Stimulated activated naive CD8-positive, alpha-beta T cell treated with anti-CD3 and anti-CD28 coated beads, Interleukin-15, Interleukin-2, amounts not matched to agents 100 ng/mL and 50 ng/mL, for 24 hours (primary cell): ENCODE measurements at regions not wholly inside any gene's neighbourhood (a gene's known extent, or its start where the extent isn't known, plus 50 kb on each side); places are given as distances from the start of the nearest gene placed in this dataset.
"Not testable (repeated sequence)": the region's sequence is repeated elsewhere in the genome, so short reads cannot be mapped to it uniquely, and the experiment has no call there.

Source experiments
- H3K27ac Mint-ChIP-seq: one replicate; pipeline ENCODE4 v1.8.0; 2021; ENCODE audit warnings: mild to moderate bottlenecking, mixed read lengths
- H3K27me3 Mint-ChIP-seq: one replicate; pipeline ENCODE4 v1.8.0; 2021; ENCODE audit warnings: mixed read lengths
- H3K36me3 Mint-ChIP-seq: one replicate; pipeline ENCODE4 v1.8.0; 2021; ENCODE audit warnings: low read depth, mixed read lengths
- H3K4me1 Mint-ChIP-seq: one replicate; pipeline ENCODE4 v1.8.0; 2021; ENCODE audit warnings: low read depth, mixed read lengths
- H3K4me3 Mint-ChIP-seq: one replicate; pipeline ENCODE4 v1.8.0; 2021; ENCODE audit warnings: mild to moderate bottlenecking, mixed read lengths
- H3K9me3 Mint-ChIP-seq: one replicate; pipeline ENCODE4 v1.8.0; 2021; ENCODE audit warnings: mixed read lengths

DNA sequence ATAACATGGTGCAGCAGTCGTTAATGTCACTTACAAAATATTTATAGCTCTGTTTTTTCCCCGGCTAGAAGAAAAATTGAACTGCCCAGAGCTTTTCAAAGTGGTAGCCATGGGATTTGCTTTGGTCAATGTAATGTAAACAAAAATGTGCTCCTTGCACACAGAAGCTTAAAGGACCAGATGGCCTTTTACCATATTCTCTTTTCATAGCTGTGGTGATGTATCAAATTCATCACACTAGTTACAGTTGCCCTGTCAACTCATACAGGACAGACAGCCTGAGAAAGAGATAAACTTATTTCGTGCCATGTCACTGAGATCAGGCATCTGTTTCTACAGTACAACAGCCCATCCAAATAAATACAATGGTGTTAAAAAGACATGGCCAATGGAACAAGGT, 368.1 kb upstream of the CDH19 start:
- H3K9me3 Mint-ChIP-seq: no peaks in the 10 kb centered on the region
- no peak overlapping the region for H3K27ac Mint-ChIP-seq
- no peaks in the 10 kb centered on the region for H3K27me3 Mint-ChIP-seq
- H3K36me3 Mint-ChIP-seq: no peaks in the 10 kb centered on the region
- H3K4me1 Mint-ChIP-seq: no peaks in the 10 kb centered on the region
- no peak overlapping the region for H3K4me3 Mint-ChIP-seq

DNA sequence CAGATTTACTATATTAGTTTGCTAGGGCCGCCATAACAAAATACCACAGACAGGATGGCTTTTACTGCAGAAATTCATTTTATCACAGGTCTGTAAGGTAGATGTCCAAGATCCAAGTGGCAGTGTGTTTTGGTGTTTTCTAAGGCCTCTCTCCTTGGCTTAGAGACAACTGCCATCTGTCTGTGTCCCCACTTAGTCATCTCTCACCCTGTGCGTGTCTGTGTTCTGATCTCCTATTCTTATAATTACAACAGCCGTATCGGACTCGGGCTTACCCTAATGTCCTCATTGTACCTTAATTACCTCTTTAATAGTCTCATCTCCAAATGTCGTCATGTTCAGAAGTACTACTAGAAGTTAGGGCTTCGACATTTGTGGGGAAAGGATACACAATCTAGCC, 362.3 kb upstream of the CDH19 start:
- no peak overlapping the region for H3K27ac Mint-ChIP-seq
- H3K4me3 Mint-ChIP-seq: no peak overlapping the region
- no peaks in the 10 kb centered on the region for H3K27me3 Mint-ChIP-seq
- H3K9me3 Mint-ChIP-seq: peaks cover 4% of the 10 kb centered on the region
- H3K4me1 Mint-ChIP-seq: no peaks in the 10 kb centered on the region
- no peaks in the 10 kb centered on the region for H3K36me3 Mint-ChIP-seq

DNA sequence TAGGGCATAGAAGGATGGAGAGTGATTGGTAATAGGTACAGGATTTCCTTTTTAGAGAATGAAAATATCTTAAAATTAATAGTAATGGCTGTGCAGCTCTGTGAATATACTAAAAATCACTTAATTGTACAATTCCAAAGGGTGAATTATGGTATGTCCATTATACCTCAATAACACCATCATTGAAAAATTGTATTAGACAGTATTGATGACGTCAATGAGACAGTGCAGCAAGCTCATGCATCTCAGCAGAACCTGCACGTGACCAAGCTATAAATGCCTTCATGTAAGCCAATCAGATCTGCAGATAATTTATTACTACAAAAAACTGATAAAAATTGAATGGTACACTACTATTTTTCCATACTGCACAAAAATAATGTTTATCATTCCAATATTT, 354.4 kb upstream of the CDH19 start:
- Mint-ChIP-seq H3K4me3 (no peak overlapping the region), H3K4me1 (no peaks in the 10 kb centered on the region), H3K36me3 (no peaks in the 10 kb centered on the region), H3K27me3 (no peaks in the 10 kb centered on the region), H3K27ac (no peak overlapping the region), H3K9me3 (peaks cover 7% of the 10 kb centered on the region)

DNA sequence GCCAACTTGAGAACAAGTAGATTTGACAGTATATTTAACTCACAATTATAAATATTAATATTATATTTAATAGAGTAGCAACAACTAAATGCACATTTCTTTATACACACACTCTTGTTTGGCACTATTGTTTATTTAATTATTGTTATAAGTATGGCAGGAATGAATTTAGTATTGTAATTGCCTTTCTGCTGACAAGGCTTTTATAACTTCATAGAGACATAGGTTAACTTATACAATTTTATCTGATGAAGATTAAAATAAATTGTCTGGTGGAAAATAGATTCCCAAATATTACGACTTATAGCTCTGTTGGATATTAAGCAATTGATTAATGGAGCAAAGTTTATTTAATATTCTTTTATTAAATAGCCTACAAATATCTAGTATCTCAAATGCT, 347.9 kb upstream of the CDH19 start:
- Mint-ChIP-seq H3K36me3 (no peaks in the 10 kb centered on the region), H3K27me3 (no peaks in the 10 kb centered on the region), H3K4me3 (no peak overlapping the region)

DNA sequence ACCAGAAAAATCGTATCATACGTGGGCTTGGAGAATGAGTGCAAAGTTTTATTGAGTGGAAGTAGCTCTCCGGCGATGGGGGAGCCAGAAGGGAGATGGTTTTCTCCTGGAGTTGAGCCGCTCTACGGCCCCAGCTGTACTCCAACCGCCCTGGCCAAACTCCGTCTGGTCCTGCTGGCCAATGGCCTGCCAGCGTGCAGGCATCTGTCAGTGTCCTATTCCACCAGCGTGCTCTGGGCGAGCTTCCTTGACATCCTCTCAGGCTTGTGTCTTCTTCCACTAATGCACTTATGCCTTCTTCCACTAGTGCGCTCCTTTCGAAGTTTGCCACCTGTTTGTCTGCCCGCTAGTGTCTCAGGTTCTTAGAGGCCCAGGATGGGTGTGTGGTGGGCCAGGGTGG, 345.5 kb upstream of the CDH19 start:
- no peaks in the 10 kb centered on the region for H3K27me3 Mint-ChIP-seq
- no peaks in the 10 kb centered on the region for H3K4me1 Mint-ChIP-seq
- no peaks in the 10 kb centered on the region for H3K36me3 Mint-ChIP-seq
- no peak overlapping the region for H3K27ac Mint-ChIP-seq
- H3K4me3 Mint-ChIP-seq: no peak overlapping the region
- peaks cover 10% of the 10 kb centered on the region for H3K9me3 Mint-ChIP-seq

More for the DNA sequence above, 347.9 kb upstream of the CDH19 start:
- Mint-ChIP-seq H3K27ac (no peak overlapping the region), H3K4me1 (no peaks in the 10 kb centered on the region), H3K9me3 (peaks cover 12% of the 10 kb centered on the region)

DNA sequence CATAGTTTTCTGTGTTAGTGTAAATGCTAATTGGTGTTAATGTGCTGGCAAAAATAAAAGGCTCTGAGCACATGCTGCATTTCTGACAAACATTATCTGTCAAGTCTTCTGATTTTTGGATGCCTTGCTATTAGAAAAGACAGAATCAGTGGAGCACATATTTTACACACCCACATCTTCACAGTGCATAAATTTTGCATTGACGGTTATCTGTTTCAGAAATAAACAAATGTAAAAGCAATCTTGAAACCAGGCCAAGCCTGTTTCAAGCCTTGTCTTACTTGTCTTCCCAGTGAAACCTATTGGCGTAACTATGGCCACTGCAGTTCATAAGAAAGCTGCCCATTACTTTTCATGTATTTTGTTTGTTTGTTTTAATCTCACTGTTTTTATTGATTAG, 333.7 kb upstream of the CDH19 start:
- Mint-ChIP-seq H3K36me3 (no peaks in the 10 kb centered on the region), H3K27ac (no peak overlapping the region), H3K9me3 (peaks cover 12% of the 10 kb centered on the region), H3K4me1 (no peaks in the 10 kb centered on the region), H3K27me3 (no peaks in the 10 kb centered on the region), H3K4me3 (no peak overlapping the region)

DNA sequence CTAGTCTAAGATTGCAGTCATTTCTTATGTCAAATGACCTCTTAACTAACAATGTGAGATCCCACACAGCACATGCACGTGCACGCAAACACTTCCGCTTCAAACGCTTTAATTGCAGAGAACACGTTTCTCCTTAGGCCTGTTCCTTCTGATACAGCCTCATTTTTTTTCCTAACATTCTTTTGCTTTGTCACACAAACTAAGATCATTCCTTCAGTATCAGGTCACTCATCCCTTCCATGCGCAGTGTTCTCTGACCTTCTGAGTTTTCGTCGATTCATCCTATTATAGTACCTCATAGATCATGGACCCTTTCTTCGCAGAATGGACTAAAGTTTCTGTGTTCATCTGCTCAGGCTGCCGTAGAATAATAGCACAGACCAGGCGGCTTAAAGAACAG, 327.1 kb upstream of the CDH19 start:
- H3K27me3 Mint-ChIP-seq: no peaks in the 10 kb centered on the region
- H3K9me3 Mint-ChIP-seq: peaks cover 5% of the 10 kb centered on the region
- no peaks in the 10 kb centered on the region for H3K36me3 Mint-ChIP-seq
- H3K4me3 Mint-ChIP-seq: no peak overlapping the region
- no peak overlapping the region for H3K27ac Mint-ChIP-seq
- no peaks in the 10 kb centered on the region for H3K4me1 Mint-ChIP-seq

DNA sequence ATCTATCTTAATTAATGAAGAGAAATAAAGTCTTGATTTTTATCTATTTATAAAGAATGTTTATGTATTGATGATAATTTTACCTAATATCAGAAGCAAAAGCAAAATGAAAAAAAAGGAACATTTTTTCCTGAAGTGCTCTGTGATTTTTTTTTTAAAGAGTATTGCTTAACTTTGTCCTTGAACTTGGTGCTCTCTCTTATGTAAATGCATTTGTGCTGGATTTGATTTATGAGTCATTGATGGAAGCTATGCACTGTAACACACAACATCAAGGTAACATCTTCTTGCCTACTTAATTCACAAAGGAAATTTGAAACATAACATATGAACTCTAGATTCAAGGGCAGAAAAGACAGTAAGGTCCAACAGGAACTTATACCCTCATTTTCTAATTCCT, 312.9 kb upstream of the CDH19 start:
- H3K9me3 Mint-ChIP-seq: no peaks in the 10 kb centered on the region
- H3K27me3 Mint-ChIP-seq: no peaks in the 10 kb centered on the region
- H3K27ac Mint-ChIP-seq: no peak overlapping the region
- no peaks in the 10 kb centered on the region for H3K36me3 Mint-ChIP-seq
- H3K4me3 Mint-ChIP-seq: no peak overlapping the region
- no peaks in the 10 kb centered on the region for H3K4me1 Mint-ChIP-seq

DNA sequence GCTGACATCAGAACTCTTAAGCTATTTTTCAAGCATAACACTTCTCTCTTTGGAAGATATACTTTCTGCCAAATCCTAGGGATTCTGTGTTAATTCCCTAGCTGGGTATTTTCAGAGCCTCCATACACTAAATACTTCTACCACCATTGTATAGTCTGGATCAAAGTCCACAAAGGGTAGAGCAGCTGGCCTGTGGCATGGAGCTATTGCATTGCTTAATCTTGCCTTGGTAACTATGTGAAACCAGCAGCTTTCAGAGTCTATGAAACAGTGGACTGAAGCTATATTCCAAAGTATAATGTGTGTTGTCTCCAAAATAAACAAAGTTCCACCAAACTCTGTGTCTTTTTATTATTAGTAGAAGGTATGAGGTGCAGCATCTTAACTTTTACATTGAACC, 296.9 kb upstream of the CDH19 start:
- Mint-ChIP-seq H3K27ac (no peak overlapping the region), H3K4me3 (no peak overlapping the region), H3K4me1 (no peaks in the 10 kb centered on the region), H3K9me3 (no peaks in the 10 kb centered on the region), H3K36me3 (no peaks in the 10 kb centered on the region), H3K27me3 (no peaks in the 10 kb centered on the region)

DNA sequence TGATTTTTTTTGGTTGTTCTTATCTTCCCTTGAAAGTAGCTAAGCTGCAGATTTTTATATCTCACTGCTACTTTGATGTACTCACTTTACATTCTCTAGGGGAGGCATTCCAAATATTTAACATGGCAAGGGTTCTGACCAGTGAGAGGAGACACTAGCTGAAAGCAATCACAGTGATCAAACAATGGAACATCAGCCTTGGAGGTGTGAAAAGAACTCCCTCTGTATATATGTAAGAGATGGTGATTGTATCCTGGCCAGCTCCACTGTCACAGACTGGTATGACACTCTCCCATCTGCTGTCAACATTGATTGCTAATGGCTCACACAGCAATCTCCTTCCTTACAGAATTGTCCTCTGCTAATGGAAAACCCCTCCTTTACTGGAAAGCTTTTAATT, 291.7 kb upstream of the CDH19 start:
- no peak overlapping the region for H3K4me3 Mint-ChIP-seq
- H3K4me1 Mint-ChIP-seq: no peaks in the 10 kb centered on the region
- no peaks in the 10 kb centered on the region for H3K36me3 Mint-ChIP-seq
- H3K27me3 Mint-ChIP-seq: no peaks in the 10 kb centered on the region
- no peaks in the 10 kb centered on the region for H3K9me3 Mint-ChIP-seq
- H3K27ac Mint-ChIP-seq: no peak overlapping the region

DNA sequence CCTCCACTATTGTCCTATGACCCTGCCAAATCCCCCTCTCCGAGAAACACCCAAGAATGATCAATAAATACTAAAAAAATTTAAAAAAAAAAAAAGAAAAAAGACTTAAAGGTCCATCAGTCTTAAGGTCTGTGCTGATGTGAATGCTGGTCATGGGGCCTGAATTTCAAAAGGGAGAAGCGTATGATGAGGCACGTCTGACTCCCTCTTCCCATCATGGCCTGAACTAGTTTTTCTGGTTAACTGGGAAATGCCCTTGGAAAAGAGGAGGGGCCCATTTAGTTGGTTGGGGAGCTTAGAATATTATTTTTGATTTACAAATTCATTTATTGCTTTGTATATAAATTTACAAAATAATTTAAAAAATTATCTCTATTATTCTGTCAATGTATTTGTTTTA, 291.0 kb upstream of the CDH19 start:
- Mint-ChIP-seq H3K36me3 (no peaks in the 10 kb centered on the region), H3K4me3 (no peak overlapping the region), H3K27ac (no peak overlapping the region), H3K27me3 (no peaks in the 10 kb centered on the region), H3K4me1 (no peaks in the 10 kb centered on the region), H3K9me3 (no peaks in the 10 kb centered on the region)

DNA sequence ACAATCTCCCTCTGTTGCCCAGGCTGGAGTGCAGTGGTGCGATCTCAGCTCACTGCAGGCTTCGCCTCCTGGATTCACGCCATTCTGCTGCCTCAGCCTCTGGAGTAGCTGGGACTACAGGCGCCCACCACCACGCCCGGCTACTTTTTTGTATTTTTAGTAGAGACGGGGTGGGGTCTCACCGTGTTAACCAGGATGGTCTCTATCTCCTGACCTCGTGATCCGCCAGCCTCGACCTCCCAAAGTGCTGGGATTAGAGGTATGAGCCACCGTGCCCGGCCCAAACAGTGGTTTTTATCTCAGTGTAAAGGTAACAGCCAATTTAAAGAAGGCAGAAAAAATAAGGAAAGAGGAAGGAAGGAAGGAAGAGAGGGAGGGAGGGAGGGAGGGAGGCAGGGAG, 288.5 kb upstream of the CDH19 start:
- not testable (repeated sequence) for H3K4me3 Mint-ChIP-seq, H3K4me1 Mint-ChIP-seq, H3K27me3 Mint-ChIP-seq, H3K36me3 Mint-ChIP-seq, H3K9me3 Mint-ChIP-seq, H3K27ac Mint-ChIP-seq

DNA sequence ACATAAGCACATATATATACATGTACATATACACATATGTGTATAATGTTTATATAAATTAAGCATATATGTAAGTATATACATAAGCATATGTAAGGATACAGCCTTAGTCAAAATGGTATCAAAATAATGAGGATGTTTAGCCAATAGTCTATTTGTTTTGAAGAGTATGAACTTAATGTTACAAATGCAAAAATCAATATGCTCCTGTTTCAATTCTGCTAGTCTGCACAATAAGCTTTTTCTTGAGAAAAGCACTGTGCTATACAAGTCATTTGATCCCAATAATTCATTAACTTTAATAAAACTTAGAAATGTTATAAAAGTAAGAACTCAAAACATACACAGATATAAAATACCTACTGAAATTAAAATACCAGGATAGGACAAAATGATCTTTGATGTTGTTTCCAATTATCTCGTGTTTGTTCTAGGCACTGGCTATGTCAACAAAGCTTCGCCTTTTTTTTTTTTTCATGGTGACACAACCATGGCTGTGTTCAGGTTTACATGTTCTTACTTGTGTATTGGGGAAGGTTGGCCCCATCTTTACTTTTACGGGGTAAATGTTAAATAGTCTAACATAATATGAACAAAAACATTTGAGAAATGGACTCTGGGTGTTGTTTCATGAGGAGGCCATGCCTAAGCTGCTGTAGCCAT, 271.1 kb upstream of the CDH19 start:
- Mint-ChIP-seq H3K27ac (no peak overlapping the region), H3K4me3 (no peak overlapping the region), H3K36me3 (no peaks in the 10 kb centered on the region), H3K27me3 (no peaks in the 10 kb centered on the region), H3K4me1 (no peaks in the 10 kb centered on the region), H3K9me3 (no peaks in the 10 kb centered on the region)

DNA sequence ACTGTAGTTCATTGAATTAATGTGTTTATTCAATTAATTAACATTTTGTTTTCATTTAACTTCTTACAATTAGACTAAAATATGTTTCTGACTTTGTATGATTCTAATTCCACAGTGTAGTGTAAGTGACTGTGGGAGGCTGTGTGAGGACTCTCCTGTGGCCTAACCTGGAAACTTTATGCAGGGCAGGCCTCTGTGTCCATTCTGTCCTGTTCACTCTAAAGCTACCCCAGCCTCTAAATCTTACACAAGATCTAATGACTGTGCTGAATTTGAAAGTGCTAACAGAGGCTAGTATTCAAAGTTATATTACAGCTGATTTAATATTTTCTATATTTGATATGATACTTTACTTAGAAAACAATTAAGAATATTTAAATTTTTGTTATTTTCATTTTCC, 270.5 kb upstream of the CDH19 start:
- H3K27me3 Mint-ChIP-seq: no peaks in the 10 kb centered on the region
- no peak overlapping the region for H3K27ac Mint-ChIP-seq

DNA sequence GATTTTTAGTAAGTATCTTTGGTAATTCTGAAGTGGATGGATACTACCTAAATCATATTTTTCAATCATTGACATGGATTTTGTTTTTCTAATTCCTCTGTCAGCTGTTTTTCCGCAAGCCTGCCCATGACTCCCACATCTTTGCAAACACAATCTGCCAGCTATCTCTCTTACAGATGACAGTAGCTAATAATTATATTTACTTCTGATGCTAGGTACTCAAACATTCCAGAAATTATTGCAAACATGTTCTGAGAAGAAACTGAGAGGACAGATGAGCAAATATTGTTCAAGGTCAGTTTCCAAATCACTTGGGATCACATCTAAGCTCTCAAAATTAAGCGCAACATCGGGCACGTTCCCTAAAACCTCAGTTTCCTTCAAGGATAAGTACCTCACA, 270.0 kb upstream of the CDH19 start:
- Mint-ChIP-seq H3K9me3 (no peaks in the 10 kb centered on the region), H3K4me1 (no peaks in the 10 kb centered on the region), H3K27ac (no peak overlapping the region), H3K4me3 (no peak overlapping the region), H3K36me3 (no peaks in the 10 kb centered on the region), H3K27me3 (no peaks in the 10 kb centered on the region)

More for the DNA sequence above, 270.5 kb upstream of the CDH19 start:
- Mint-ChIP-seq H3K36me3 (no peaks in the 10 kb centered on the region), H3K4me1 (no peaks in the 10 kb centered on the region), H3K9me3 (no peaks in the 10 kb centered on the region), H3K4me3 (no peak overlapping the region)

DNA sequence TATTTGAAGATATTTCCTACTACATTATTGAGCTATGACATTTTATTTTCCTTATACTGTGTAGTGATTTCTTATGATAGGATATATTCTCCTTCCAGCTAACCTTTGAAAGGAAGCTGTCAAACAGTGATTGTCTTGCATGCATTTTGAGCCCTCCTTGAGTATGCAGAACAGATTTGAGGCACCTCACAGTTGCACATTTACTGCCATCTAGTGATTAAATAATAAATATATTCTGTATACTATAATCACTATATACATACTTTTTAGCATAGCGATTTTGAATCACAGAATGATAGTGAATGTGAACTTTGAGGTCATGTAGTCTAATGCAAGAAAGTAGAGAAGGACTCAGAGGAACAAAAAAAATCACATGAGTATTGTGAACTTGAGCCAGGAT, 268.4 kb upstream of the CDH19 start:
- Mint-ChIP-seq H3K27ac (no peak overlapping the region), H3K9me3 (no peaks in the 10 kb centered on the region), H3K4me3 (no peak overlapping the region), H3K36me3 (no peaks in the 10 kb centered on the region), H3K27me3 (no peaks in the 10 kb centered on the region), H3K4me1 (no peaks in the 10 kb centered on the region)
